A549 (cell line): ENCODE measurements at regions not wholly inside any gene's neighbourhood (a gene's known extent, or its start where the extent isn't known, plus 50 kb on each side); places are given as distances from the start of the nearest gene placed in this dataset.

Experiments
- ATAC-seq, 2 experiments: fragments of 200-7000 bp in 1 of 2; fragments of >200 bp in 1 of 2; cut with Nextera tagmentation in 1 of 2; cut with Tn5 transposase in 1 of 2; 3 replicates each; pipeline versions ENCODE4 v1.8.0 to v1.9.1; 2018 to 2020; ENCODE audit warnings: mild to moderate bottlenecking in 1 of 2, moderate library complexity in 1 of 2
- CTCF ChIA-PET: fragments of 300-600 bp; sonication (Branson Sonifier 250); formaldehyde crosslinking; extraction: SDS; loops from one replicate; lab custom pipeline; 2021; ENCODE audit warnings: antibody characterized with exemption, inconsistent platforms; lab: Yijun Ruan, JAX
- POLR2A ChIA-PET: fragments of 350-600 bp; formaldehyde crosslinking; extraction: SDS; loops from one replicate; lab custom pipeline; 2021; ENCODE audit warnings: antibody characterized with exemption, inconsistent platforms; lab: Yijun Ruan, JAX
- DNase-seq, 2 experiments: peaks; one replicate each; pipeline versions ENCODE4 v3.0.0 to v3.0.0-alpha.2; 2011 to 2016; ENCODE audit warnings: low read depth in 1 of 2, low spot score in 1 of 2
- FAIRE-seq: peaks from 2 replicates; lab custom pipeline; 2011; peaks lifted over from hg19 to GRCh38; lab: Jason Lieb, UNC
- H3K27ac ChIP-seq, 2 experiments: fragments of >200 bp; sonication (Bioruptor Twin); formaldehyde crosslinking; 3 replicates each; pipeline ENCODE4 v1.5.1; 2016 to 2017
- H3K4me1 ChIP-seq: fragments of >200 bp; sonication (Bioruptor Twin); formaldehyde crosslinking; 3 replicates; pipeline ENCODE4 v1.6.1; 2016
- H3K4me2 ChIP-seq: fragments of >200 bp; sonication (Bioruptor Twin); formaldehyde crosslinking; 3 replicates; pipeline ENCODE4 v1.6.1; 2016
- H3K4me3 ChIP-seq: fragments of >200 bp; sonication (Bioruptor Twin); formaldehyde crosslinking; 3 replicates; pipeline ENCODE4 v1.5.1; 2016
- H3K9me3 ChIP-seq: fragments of >200 bp; sonication (Bioruptor Twin); formaldehyde crosslinking; 3 replicates; pipeline ENCODE4 v1.6.1; 2016
- ATOH8 ChIP-seq: fragments of 250-450 bp; sonication (Bioruptor Pico); IDR thresholded peaks from 2 replicates; pipeline ENCODE4 v1.5.0; 2020; ENCODE audit warnings: low read depth, mild to moderate bottlenecking, moderate library complexity
- BHLHE40 ChIP-seq: IDR thresholded peaks from 2 replicates; pipeline ENCODE4 v1.6.1; 2012; ENCODE audit warnings: low read depth, low read length, inconsistent platforms
- EHMT2 ChIP-seq: fragments of 200-600 bp; sonication (generic); IDR thresholded peaks from 2 replicates; pipeline ENCODE4 v1.6.1; 2016; ENCODE audit warnings: antibody characterized with exemption, low read depth, mild to moderate bottlenecking, moderate library complexity
- ELK1 ChIP-seq: fragments of 150-350 bp; IDR thresholded peaks from 2 replicates; pipeline ENCODE4 v1.6.1; 2014; ENCODE audit warnings: low read depth, mild to moderate bottlenecking, low read length
- ESRRA ChIP-seq: fragments of 150-350 bp; IDR thresholded peaks from 2 replicates; pipeline ENCODE4 v1.6.1; 2014; ENCODE audit warnings: mild to moderate bottlenecking, low read length, borderline replicate concordance
- FOSB ChIP-seq: fragments of 250-450 bp; sonication (Bioruptor Pico); IDR thresholded peaks from 2 replicates; pipeline ENCODE4 v1.5.0; 2020; ENCODE audit warnings: mild to moderate bottlenecking, moderate library complexity
- HES2 ChIP-seq: fragments of >200 bp; sonication (Bioruptor Twin); formaldehyde crosslinking; IDR thresholded peaks from 2 replicates; pipeline ENCODE4 v1.6.1; 2016
- HEYL ChIP-seq: fragments of 250-450 bp; sonication (Bioruptor Pico); IDR thresholded peaks from 2 replicates; pipeline ENCODE4 v1.8.0; 2021; ENCODE audit warnings: mild to moderate bottlenecking, moderate library complexity
- HMGXB4 ChIP-seq: fragments of 250-450 bp; sonication (Bioruptor Pico); IDR thresholded peaks from 2 replicates; pipeline ENCODE4 v1.5.0; 2021; ENCODE audit warnings: mild to moderate bottlenecking, moderate library complexity, borderline replicate concordance
- KDM1A ChIP-seq: fragments of 200-600 bp; sonication (generic); IDR thresholded peaks from 2 replicates; pipeline ENCODE4 v1.6.1; 2016; ENCODE audit warnings: low read depth, mild to moderate bottlenecking
- MAX ChIP-seq: IDR thresholded peaks from 2 replicates; pipeline ENCODE4 v1.6.1; 2012
- MAZ ChIP-seq: fragments of 150-350 bp; IDR thresholded peaks from 2 replicates; pipeline ENCODE4 v1.6.1; 2014; ENCODE audit warnings: antibody characterized with exemption, low read depth, low read length, borderline replicate concordance
- NPAS2 ChIP-seq: fragments of 250-450 bp; sonication (Bioruptor Pico); IDR thresholded peaks from 2 replicates; pipeline ENCODE4 v1.8.0; 2022; ENCODE audit warnings: mild to moderate bottlenecking, moderate library complexity, borderline replicate concordance
- POLR2A ChIP-seq: IDR thresholded peaks from 2 replicates; pipeline ENCODE4 v1.6.1; 2012; ENCODE audit warnings: mild to moderate bottlenecking, low read length
- SMC3 ChIP-seq: fragments of >200 bp; sonication (Bioruptor Twin); formaldehyde crosslinking; IDR thresholded peaks from 3 replicates; pipeline ENCODE4 v1.6.1; 2018; ENCODE audit warnings: inconsistent platforms
- TFCP2L1 ChIP-seq: fragments of 250-450 bp; sonication (Bioruptor Pico); IDR thresholded peaks from 2 replicates; pipeline ENCODE4 v1.5.0; 2021; ENCODE audit warnings: mild to moderate bottlenecking
- ZC3H11A ChIP-seq: fragments of 450-650 bp; IDR thresholded peaks from 2 replicates; pipeline ENCODE4 v1.6.1; 2014; ENCODE audit warnings: antibody characterized with exemption, mild to moderate bottlenecking
- WGBS: methylation state at CpG from one replicate; pipeline ENCODE4 v1.1.6; 2017; ENCODE audit errors: missing lambda C conversion rate; 5-methylcytosine and 5-hydroxymethylcytosine counted together
- TF ChIP-seq, protein P1 (sequence below): IDR thresholded peaks from 2 replicates; pipeline ENCODE4 v1.6.1; 2012; ENCODE audit warnings: low read depth, borderline replicate concordance
- TF ChIP-seq, protein P2 (sequence below): fragments of >200 bp; sonication (Bioruptor Twin); formaldehyde crosslinking; IDR thresholded peaks from 3 replicates; pipeline ENCODE4 v1.5.1; 2016

- Histone ChIP-seq H3K9me3 (no peaks in the 10 kb centered on the region), H3K27ac (no peak overlapping the region), H3K4me2 (no peak overlapping the region), H3K4me3 (no peak overlapping the region), H3K4me1 (peaks cover 4% of the 10 kb centered on the region; the same call in 1 of the 3 replicates)
- 79% methylated on average over 5 of the region's 5 CpGs for WGBS
- CTCF ChIA-PET: no interaction called here
- FAIRE-seq (no peak), DNase-seq (no peak), ATAC-seq (no peak)
- no peak for TF ChIP-seq MAZ
- TF ChIP-seq TFCP2L1 (CRISPR knock-in tag): no peak
- no peak for TF ChIP-seq ESRRA
- no peak for TF ChIP-seq MAX
- TF ChIP-seq HMGXB4 (CRISPR knock-in tag): no peak
- no peak for TF ChIP-seq BHLHE40
- TF ChIP-seq SMC3: no peak
- TF ChIP-seq ZC3H11A: no peak
- no peak for TF ChIP-seq ELK1
- no peak for TF ChIP-seq FOSB (CRISPR knock-in tag)
- no peak for TF ChIP-seq KDM1A
- TF ChIP-seq ATOH8 (CRISPR knock-in tag): no peak
- TF ChIP-seq HEYL (CRISPR knock-in tag): no peak
- TF ChIP-seq, protein P1, sequence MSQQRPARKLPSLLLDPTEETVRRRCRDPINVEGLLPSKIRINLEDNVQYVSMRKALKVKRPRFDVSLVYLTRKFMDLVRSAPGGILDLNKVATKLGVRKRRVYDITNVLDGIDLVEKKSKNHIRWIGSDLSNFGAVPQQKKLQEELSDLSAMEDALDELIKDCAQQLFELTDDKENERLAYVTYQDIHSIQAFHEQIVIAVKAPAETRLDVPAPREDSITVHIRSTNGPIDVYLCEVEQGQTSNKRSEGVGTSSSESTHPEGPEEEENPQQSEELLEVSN: no peak
- no peak for TF ChIP-seq EHMT2
- no peak for TF ChIP-seq NPAS2
- POLR2A ChIA-PET: no interaction called here
Measured at GRCh38 chr1:198939956-198940355, 301.1 kb downstream of the PTPRC start.

GRCh38 chr1:198942466-198942865 is 303.6 kb downstream of the PTPRC start:
- Histone ChIP-seq H3K4me2 (no peak overlapping the region), H3K4me3 (no peak overlapping the region), H3K9me3 (no peaks in the 10 kb centered on the region), H3K4me1 (peaks cover 4% of the 10 kb centered on the region; the same call in 1 of the 3 replicates), H3K27ac (no peak overlapping the region)
- POLR2A ChIA-PET: no interaction called here
- WGBS: 49% methylated on average over 4 of the region's 4 CpGs
- CTCF ChIA-PET: no interaction called here
- no peak for FAIRE-seq
- TF ChIP-seq SMC3 (no peak), POLR2A (no peak), HES2 (no peak), TFCP2L1 (CRISPR knock-in tag) (no peak)
- TF ChIP-seq, protein P2, sequence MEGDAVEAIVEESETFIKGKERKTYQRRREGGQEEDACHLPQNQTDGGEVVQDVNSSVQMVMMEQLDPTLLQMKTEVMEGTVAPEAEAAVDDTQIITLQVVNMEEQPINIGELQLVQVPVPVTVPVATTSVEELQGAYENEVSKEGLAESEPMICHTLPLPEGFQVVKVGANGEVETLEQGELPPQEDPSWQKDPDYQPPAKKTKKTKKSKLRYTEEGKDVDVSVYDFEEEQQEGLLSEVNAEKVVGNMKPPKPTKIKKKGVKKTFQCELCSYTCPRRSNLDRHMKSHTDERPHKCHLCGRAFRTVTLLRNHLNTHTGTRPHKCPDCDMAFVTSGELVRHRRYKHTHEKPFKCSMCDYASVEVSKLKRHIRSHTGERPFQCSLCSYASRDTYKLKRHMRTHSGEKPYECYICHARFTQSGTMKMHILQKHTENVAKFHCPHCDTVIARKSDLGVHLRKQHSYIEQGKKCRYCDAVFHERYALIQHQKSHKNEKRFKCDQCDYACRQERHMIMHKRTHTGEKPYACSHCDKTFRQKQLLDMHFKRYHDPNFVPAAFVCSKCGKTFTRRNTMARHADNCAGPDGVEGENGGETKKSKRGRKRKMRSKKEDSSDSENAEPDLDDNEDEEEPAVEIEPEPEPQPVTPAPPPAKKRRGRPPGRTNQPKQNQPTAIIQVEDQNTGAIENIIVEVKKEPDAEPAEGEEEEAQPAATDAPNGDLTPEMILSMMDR: no peak
- no peak for DNase-seq
- no peak for ATAC-seq
